ENCODE measurements at regions not wholly inside any gene's neighbourhood (a gene's known extent, or its start where the extent isn't known, plus 50 kb on each side); places are given as distances from the start of the nearest gene placed in this dataset.

DNA sequence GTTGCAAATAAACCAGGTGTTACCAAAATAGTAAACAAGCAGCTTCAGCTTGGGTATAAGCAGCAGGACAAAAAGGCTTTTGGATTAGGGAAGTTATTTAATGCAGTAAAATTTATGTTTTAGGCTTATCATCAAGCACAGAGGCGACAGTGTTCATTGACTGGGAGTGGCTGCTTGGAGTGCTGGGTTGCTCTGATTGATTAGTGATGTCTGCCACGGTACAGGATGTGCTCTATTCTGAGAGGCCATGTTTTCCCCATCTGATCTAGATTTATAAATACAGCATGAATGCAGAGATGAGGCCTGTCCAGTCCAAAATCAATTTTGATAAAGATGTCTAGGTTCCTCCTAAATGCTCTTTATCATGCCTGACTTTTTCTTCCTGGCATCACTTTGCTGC is 83.5 kb downstream of the MAP1LC3B2 start:
- TF ChIP-seq, protein P1, sequence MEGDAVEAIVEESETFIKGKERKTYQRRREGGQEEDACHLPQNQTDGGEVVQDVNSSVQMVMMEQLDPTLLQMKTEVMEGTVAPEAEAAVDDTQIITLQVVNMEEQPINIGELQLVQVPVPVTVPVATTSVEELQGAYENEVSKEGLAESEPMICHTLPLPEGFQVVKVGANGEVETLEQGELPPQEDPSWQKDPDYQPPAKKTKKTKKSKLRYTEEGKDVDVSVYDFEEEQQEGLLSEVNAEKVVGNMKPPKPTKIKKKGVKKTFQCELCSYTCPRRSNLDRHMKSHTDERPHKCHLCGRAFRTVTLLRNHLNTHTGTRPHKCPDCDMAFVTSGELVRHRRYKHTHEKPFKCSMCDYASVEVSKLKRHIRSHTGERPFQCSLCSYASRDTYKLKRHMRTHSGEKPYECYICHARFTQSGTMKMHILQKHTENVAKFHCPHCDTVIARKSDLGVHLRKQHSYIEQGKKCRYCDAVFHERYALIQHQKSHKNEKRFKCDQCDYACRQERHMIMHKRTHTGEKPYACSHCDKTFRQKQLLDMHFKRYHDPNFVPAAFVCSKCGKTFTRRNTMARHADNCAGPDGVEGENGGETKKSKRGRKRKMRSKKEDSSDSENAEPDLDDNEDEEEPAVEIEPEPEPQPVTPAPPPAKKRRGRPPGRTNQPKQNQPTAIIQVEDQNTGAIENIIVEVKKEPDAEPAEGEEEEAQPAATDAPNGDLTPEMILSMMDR (IDR thresholded peaks at IDR 0.05; ENCODE audit: borderline replicate concordance, insufficient read depth, low read depth, low read length) = no peak
- no peak overlapping the region for H3K4me3 ChIP-seq (ENCODE audit: low read depth, low read length)

DNA sequence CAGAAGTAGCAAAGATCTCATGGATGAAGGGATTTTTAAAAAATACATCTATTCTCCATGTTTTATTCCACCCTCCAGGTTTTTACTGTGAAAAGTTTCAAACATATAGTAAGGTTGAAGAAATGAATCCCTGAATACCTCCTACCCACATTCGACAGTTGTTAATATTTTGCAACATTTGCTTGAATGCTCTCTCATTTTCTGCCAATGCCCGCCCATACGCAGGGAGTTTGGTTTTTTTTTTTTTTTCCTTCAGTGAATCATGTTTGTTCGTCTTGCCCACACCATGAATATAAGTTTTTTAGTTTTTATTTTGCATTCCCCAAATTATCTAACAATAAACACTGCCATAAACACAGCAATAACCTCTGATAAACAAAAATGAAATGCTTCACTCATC is 82.9 kb downstream of the MAP1LC3B2 start:
- no peak overlapping the region for H3K4me3 ChIP-seq (ENCODE audit: low read depth, low read length)
- TF ChIP-seq, protein P1 (IDR thresholded peaks at IDR 0.05; ENCODE audit: borderline replicate concordance, insufficient read depth, low read depth, low read length) = no peak

DNA sequence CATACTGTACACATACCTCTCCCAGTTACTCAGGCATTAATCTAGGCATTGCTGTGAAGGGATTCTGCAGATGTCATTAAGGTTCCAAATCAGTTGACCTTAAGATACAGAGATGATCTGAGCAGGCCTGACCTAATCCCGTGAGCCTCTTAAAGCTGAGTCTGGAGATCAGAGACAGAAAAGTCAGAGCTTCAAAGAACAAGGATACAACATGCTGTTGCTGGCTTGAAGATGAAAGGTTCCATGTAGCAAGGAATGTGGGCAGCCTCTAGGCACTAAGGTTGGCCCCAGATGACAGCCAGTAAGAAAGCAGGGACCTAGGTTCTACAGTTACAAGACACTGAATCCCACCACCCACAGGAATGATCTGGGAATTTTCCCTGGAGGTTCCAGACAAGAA is 81.1 kb downstream of the MAP1LC3B2 start:
- TF ChIP-seq, protein P1 (IDR thresholded peaks at IDR 0.05; ENCODE audit: borderline replicate concordance, insufficient read depth, low read depth, low read length) = no peak
- no peak overlapping the region for H3K4me3 ChIP-seq (ENCODE audit: low read depth, low read length)

DNA sequence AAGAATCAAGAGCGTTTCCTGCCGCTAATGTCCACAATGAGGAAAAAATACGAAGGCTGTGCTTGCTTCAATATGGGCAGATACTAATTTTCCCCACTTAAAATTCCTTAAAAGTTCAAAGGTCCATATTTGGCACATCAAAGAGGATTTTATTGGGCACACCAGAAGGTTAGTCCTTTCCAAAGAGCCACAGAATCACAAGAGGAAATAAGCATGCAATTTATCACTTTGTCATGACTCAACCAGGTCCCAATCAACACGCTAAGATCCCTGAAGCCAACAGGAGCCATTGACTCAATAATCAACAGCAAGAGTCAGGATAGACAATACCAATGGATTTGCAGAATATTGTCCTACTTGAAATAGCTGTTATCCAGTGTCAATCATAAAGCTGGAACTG is 80.6 kb downstream of the MAP1LC3B2 start:
- TF ChIP-seq, protein P1 (IDR thresholded peaks at IDR 0.05; ENCODE audit: borderline replicate concordance, insufficient read depth, low read depth, low read length) = no peak
- H3K4me3 ChIP-seq (ENCODE audit: low read depth, low read length) = no peak overlapping the region

DNA sequence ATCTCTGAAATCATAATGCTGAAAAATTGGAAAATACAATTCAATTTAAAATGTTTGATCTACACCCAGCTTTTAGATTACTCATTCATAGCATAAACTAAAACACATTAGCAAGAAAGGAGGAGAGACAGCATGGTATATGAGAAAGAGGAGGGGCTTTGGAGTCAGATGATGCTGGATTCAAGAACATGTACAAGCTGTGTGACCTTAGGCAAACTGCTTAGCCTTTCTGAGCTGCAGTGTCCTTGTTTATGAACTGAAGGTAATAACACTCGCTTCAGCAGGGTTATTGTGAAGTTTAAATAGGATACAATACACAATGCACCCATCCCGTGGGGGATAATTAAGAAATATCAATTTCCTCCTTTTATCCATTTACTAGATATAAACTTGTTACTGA is 79.2 kb downstream of the MAP1LC3B2 start:
- no peak overlapping the region for H3K4me3 ChIP-seq (ENCODE audit: low read depth, low read length)
- TF ChIP-seq, protein P1 (IDR thresholded peaks at IDR 0.05; ENCODE audit: borderline replicate concordance, insufficient read depth, low read depth, low read length) = no peak

DNA sequence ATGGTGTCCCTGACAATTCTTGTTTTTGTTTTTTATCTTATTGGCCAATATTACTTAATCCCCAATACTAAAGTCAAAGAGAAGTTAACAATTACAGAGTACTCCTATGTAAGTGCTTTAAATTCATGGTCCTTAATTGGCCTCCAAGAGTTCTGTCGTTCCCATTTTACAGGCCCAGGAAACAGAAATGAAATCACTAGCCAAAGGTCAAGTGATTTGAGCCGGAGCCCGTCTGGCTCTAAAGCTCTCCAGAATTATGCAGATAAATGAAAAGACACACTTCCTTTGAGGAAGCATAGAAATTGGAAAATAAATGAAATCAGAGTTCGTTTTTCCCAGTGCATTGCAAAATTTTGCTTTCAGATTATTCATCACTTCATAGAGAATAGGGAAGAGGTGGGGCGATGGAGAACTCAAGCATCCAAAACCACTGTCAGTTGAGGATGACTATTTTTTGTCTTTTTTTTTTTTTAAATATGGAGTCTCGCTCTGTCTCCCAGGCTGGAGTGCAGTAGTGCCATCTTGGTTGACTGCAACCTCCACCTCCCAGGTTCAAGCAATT is 78.5 kb downstream of the MAP1LC3B2 start:
- TF ChIP-seq, protein P1 (IDR thresholded peaks at IDR 0.05; ENCODE audit: borderline replicate concordance, insufficient read depth, low read depth, low read length) = no peak
- no peak overlapping the region for H3K4me3 ChIP-seq (ENCODE audit: low read depth, low read length)

DNA sequence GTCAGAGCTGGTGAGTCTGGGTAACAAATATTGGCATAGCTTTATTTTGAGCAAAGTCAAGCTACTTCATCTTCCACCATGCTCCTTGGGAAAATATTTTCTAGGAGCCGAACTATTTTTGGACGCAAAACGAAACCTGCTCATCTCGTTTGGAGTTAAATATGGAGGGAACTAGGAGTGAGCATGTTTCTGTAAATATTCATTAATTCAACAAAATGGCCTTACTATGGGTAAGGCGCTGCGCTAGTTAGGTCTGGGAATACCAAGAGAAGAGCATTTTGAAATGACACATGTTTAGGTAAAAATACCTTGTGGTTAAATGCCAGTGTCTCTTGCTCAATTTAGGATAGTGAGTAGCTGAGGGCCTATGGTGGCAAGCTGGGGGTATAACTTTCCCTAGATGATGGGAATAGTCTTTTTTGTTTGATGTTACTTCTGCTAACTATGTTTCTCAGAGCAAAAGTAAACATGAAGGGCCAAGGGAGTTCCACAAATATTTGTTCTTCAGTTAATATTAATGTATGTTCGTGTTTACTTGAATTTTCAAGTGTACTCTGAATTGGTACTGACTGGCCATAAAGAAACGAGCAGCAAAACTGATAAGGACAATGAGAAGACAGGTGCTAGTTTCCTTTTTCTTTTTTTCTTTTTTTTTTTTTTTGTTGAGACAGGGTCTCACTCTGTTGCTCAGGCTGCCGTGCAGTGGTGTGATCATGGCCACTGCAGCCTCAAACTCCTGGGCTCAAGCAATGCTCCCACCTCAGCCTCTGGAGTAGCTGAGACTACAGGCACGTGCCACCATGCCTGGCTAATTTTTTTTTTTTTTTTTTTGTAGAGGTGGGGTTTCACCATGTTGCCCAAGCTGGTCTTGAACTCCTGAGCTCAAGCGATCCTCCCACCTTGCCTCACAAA is 77.7 kb downstream of the MAP1LC3B2 start:
- TF ChIP-seq, protein P1 (IDR thresholded peaks at IDR 0.05; ENCODE audit: borderline replicate concordance, insufficient read depth, low read depth, low read length) = no peak
- H3K4me3 ChIP-seq (ENCODE audit: low read depth, low read length) = no peak overlapping the region

Data from GM12875 (cell line).